Parathyroid adenoma (tissue), 2 donors: ENCODE measurements at regions not wholly inside any gene's neighbourhood (a gene's known extent, or its start where the extent isn't known, plus 50 kb on each side); places are given as distances from the start of the nearest gene placed in this dataset.

ENCODE experiments used
- H2AFZ ChIP-seq: fragments of 300-600 bp; sonication (generic); one replicate; pipeline ENCODE4 v1.7.0; 2017; ENCODE audit warnings: antibody characterized with exemption, mild to moderate bottlenecking
- H3K27ac ChIP-seq: fragments of 300-600 bp; sonication (generic); one replicate; pipeline ENCODE4 v1.7.0; 2017
- H3K27me3 ChIP-seq: fragments of 300-600 bp; sonication (generic); one replicate; pipeline ENCODE4 v1.7.0; 2017; ENCODE audit warnings: low read length; ENCODE audit not compliant: control insufficient read depth, insufficient read depth
- H3K36me3 ChIP-seq: fragments of 300-600 bp; sonication (generic); one replicate; pipeline ENCODE4 v1.7.0; 2017; ENCODE audit warnings: low read length; ENCODE audit not compliant: control insufficient read depth, insufficient read depth
- H3K4me1 ChIP-seq: fragments of 300-600 bp; sonication (generic); one replicate; pipeline ENCODE4 v1.7.0; 2017; ENCODE audit warnings: control low read depth
- H3K4me2 ChIP-seq: fragments of 300-600 bp; sonication (generic); one replicate; pipeline ENCODE4 v1.7.0; 2017; ENCODE audit warnings: low read length
- H3K4me3 ChIP-seq: fragments of 300-600 bp; sonication (generic); one replicate; pipeline ENCODE4 v1.7.0; 2017; ENCODE audit warnings: low read depth, low read length
- H3K79me2 ChIP-seq: fragments of 300-600 bp; sonication (generic); one replicate; pipeline ENCODE4 v1.7.0; 2017; ENCODE audit warnings: control low read depth
- H3K9ac ChIP-seq: fragments of 300-600 bp; sonication (generic); one replicate; pipeline ENCODE4 v1.7.0; 2017; ENCODE audit warnings: mild to moderate bottlenecking
- H3K9me3 ChIP-seq: fragments of 300-600 bp; sonication (generic); one replicate; pipeline ENCODE4 v1.7.0; 2017; ENCODE audit warnings: low read length; ENCODE audit not compliant: control insufficient read depth
- CTCF ChIP-seq: fragments of 300-600 bp; sonication (generic); IDR thresholded peaks from one replicate; pipeline ENCODE4 v1.7.0; 2017; ENCODE audit warnings: antibody characterized with exemption, mild to moderate bottlenecking
- donor health status: primary hyperparathyroidism.

GRCh38 chr15:77753281-77753873 lies 120.7 kb upstream of the LINGO1 start:
- H3K27me3 ChIP-seq = no peaks in the 10 kb centered on the region
- no peaks in the 10 kb centered on the region for H3K9me3 ChIP-seq
- H3K79me2 ChIP-seq = no peaks in the 10 kb centered on the region
- no peak overlapping the region for H3K27ac ChIP-seq
- no peak overlapping the region for H3K4me2 ChIP-seq
- H3K36me3 ChIP-seq = no peaks in the 10 kb centered on the region
- no peak for TF ChIP-seq CTCF
- no peak overlapping the region for H3K4me3 ChIP-seq
- no peak overlapping the region for H3K9ac ChIP-seq
- no peaks in the 10 kb centered on the region for H3K4me1 ChIP-seq
- H2AFZ ChIP-seq = no peak overlapping the region

DNA sequence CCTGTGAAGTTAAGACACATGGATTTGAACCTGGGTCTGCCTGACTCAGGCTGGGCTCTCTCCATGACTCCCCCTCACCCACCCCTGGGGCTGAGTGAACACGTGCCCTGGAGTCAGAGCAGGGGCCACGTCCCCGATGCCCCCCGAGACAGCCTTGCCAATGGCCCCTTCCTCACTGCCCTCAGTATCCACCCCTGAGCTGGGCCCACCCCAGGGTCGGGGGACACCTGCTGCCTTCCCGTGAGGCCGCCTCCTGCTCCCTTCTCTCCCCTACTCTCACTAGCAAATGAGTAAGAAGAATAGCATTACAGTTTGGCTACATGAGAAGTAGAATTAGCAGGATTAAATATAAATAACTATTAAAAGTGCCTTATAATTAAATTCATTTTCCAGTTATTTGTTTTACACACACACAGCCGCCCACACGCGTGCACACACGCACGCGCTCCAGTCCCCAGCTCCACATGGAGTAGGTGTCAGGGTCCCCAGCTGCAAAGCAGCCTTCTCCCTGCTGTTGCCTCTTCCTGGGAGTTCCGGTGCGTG lies 117.4 kb upstream of the LINGO1 start:
- no peak overlapping the region for H3K27ac ChIP-seq
- H3K27me3 ChIP-seq = no peaks in the 10 kb centered on the region
- no peak overlapping the region for H3K4me3 ChIP-seq
- H3K36me3 ChIP-seq = no peaks in the 10 kb centered on the region
- no peaks in the 10 kb centered on the region for H3K9me3 ChIP-seq
- H2AFZ ChIP-seq = no peak overlapping the region
- H3K4me1 ChIP-seq = no peaks in the 10 kb centered on the region
- TF ChIP-seq CTCF = no peak
- H3K4me2 ChIP-seq = no peak overlapping the region
- no peak overlapping the region for H3K9ac ChIP-seq
- H3K79me2 ChIP-seq = no peaks in the 10 kb centered on the region

- H3K27me3 ChIP-seq = no peaks in the 10 kb centered on the region
- no peak overlapping the region for H2AFZ ChIP-seq
- H3K4me1 ChIP-seq = no peaks in the 10 kb centered on the region
- H3K4me3 ChIP-seq = no peak overlapping the region
- H3K36me3 ChIP-seq = no peaks in the 10 kb centered on the region
- no peak for TF ChIP-seq CTCF
- no peak overlapping the region for H3K9ac ChIP-seq
- no peaks in the 10 kb centered on the region for H3K9me3 ChIP-seq
- no peak overlapping the region for H3K27ac ChIP-seq
- H3K4me2 ChIP-seq = no peak overlapping the region
- H3K79me2 ChIP-seq = no peaks in the 10 kb centered on the region
Observed at GRCh38 chr15:77749236-77749997, 116.7 kb upstream of the LINGO1 start.

- TF ChIP-seq CTCF = no peak
- no peaks in the 10 kb centered on the region for H3K9me3 ChIP-seq
- no peaks in the 10 kb centered on the region for H3K36me3 ChIP-seq
- H3K4me3 ChIP-seq = no peak overlapping the region
- H3K9ac ChIP-seq = no peak overlapping the region
- no peak overlapping the region for H3K4me2 ChIP-seq
- no peaks in the 10 kb centered on the region for H3K4me1 ChIP-seq
- no peak overlapping the region for H3K27ac ChIP-seq
- H3K27me3 ChIP-seq = no peaks in the 10 kb centered on the region
- H2AFZ ChIP-seq = no peak overlapping the region
- H3K79me2 ChIP-seq = no peaks in the 10 kb centered on the region
Observed at GRCh38 chr15:77748078-77749064, 115.7 kb upstream of the LINGO1 start.
